Duodenal mucosa (tissue), 2 donors: ENCODE measurements at regions not wholly inside any gene's neighbourhood (a gene's known extent, or its start where the extent isn't known, plus 50 kb on each side); places are given as distances from the start of the nearest gene placed in this dataset.

ENCODE experiments used
- H3K27ac ChIP-seq: one replicate; pipeline ENCODE4 v1.7.0; 2013; ENCODE audit warnings: low read depth, low read length
- H3K27me3 ChIP-seq, 2 donors: one replicate each; pipeline ENCODE4 v1.7.0; 2013; ENCODE audit warnings: low read length in 2 of 2, control low read depth in 1 of 2; ENCODE audit not compliant: insufficient read depth in 2 of 2, control insufficient read depth in 1 of 2
- H3K36me3 ChIP-seq, 2 donors: one replicate each; pipeline ENCODE4 v1.7.0; 2013; ENCODE audit warnings: low read length in 2 of 2, control low read depth in 1 of 2; ENCODE audit not compliant: insufficient read depth in 2 of 2, control insufficient read depth in 1 of 2
- H3K4me1 ChIP-seq, 2 donors: one replicate each; pipeline ENCODE4 v1.7.0; 2013; ENCODE audit warnings: low read length in 2 of 2, control low read depth in 1 of 2; ENCODE audit not compliant: insufficient read depth in 2 of 2, control insufficient read depth in 1 of 2
- H3K4me3 ChIP-seq, 2 donors: one replicate each; pipeline ENCODE4 v1.7.0; 2013; ENCODE audit warnings: low read length in 2 of 2, low read depth in 1 of 2
- H3K9ac ChIP-seq, 2 donors: one replicate each; pipeline ENCODE4 v1.7.0; 2013; ENCODE audit warnings: low read length in 2 of 2, low read depth in 1 of 2
- H3K9me3 ChIP-seq, 2 donors: one replicate each; pipeline ENCODE4 v1.7.0; 2013; ENCODE audit warnings: low read length in 2 of 2, control low read depth in 1 of 2; ENCODE audit not compliant: control insufficient read depth in 1 of 2

GRCh38 chr10:131495892-131496291 lies 184.4 kb upstream of the TCERG1L start:
- no peak overlapping the region for H3K9ac ChIP-seq
- H3K27ac ChIP-seq: no peak overlapping the region
- H3K36me3 ChIP-seq: no peaks in the 10 kb centered on the region
- H3K27me3 ChIP-seq: no peaks in the 10 kb centered on the region
- no peaks in the 10 kb centered on the region for H3K4me1 ChIP-seq
- no peaks in the 10 kb centered on the region for H3K9me3 ChIP-seq
- H3K4me3 ChIP-seq: no peak overlapping the region

DNA sequence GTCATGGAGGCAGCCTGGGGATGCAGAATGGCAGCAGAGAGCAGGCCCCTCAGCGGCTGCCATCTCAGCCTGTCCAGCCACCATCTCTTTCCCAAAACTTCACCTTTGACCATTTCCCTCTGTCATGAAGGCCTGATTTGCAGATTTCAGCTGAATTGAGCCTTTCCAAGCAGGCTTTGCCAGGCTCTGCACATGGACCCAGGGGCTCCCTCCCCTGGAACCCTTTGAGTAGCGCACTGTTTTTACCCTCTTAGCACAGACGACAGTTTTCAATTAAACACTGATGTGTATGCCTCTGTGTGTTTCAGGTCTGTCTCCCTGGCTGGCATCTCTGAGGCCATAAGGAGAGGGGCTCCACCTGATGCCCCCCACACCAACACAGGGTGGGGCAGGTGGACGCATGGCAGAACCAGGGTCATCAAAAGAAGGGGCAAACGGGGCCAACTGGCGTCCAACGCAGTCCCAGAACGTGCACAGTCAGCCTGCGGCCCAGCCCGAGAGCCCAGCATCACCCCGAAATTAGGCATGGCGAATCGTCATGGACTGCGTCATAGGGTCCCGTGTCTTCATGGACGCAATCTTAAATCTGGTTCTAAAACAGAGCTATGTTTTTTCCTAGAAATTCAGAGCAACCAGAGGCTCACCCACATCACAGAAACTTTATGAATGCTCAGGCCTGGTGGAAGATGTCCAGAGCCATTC lies 185.0 kb upstream of the TCERG1L start:
- Histone ChIP-seq H3K4me1 (no peaks in the 10 kb centered on the region), H3K27ac (no peak overlapping the region), H3K36me3 (no peaks in the 10 kb centered on the region), H3K9ac (no peak overlapping the region), H3K4me3 (no peak overlapping the region), H3K9me3 (no peaks in the 10 kb centered on the region), H3K27me3 (no peaks in the 10 kb centered on the region)

DNA sequence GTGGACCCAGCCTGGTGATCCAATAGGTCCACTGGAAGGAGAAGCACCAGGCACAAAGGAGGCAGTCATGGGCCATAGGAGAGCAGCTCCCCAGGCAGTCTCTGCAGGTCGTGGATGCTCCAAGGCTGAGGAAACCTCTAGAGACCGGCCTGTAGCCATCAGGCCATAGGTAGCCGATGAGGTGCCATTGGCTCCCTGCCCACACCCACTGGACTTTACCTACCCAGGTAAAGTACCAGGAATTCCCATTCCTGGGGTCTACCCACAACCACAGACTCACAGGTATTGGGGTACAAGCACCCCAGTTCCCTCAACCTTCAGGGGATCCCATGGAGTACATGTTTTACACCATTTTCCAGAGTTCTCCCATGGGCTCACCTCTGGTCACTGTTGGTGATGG lies 188.0 kb upstream of the TCERG1L start:
- no peak overlapping the region for H3K4me3 ChIP-seq

GRCh38 chr10:131500181-131500580 lies 188.7 kb upstream of the TCERG1L start:
- no peaks in the 10 kb centered on the region for H3K36me3 ChIP-seq
- peaks cover 0 to 9% of the 10 kb centered on the region in 2 donors for H3K9me3 ChIP-seq
- no peak overlapping the region for H3K27ac ChIP-seq
- H3K27me3 ChIP-seq: no peaks in the 10 kb centered on the region
- H3K9ac ChIP-seq: no peak overlapping the region
- no peaks in the 10 kb centered on the region for H3K4me1 ChIP-seq
- no peak overlapping the region for H3K4me3 ChIP-seq

More for the DNA sequence above, 188.0 kb upstream of the TCERG1L start:
- Histone ChIP-seq H3K9me3 (peaks cover 0 to 9% of the 10 kb centered on the region in 2 donors), H3K4me1 (no peaks in the 10 kb centered on the region), H3K9ac (no peak overlapping the region), H3K27me3 (no peaks in the 10 kb centered on the region), H3K36me3 (no peaks in the 10 kb centered on the region), H3K27ac (no peak overlapping the region)

DNA sequence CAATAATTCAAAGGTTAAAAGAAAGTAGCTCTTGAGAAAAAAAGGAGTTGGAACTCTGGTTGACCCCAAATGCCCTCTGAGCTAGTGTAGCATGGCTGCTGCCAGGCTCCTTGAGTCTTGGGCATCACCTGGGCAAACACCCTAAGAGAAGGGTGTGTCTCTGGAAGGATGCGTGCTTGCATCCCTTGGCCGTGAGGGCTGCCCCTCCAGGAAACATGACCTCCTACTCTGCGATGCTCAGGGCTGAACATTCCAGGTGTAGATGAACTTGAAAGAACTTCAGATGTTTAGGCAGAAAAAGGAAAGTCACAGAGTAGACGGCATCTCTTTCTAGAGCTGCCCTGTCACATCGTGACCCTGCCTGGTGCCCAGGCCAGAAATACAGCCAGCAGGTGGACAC lies 189.4 kb upstream of the TCERG1L start:
- peaks cover 0 to 9% of the 10 kb centered on the region in 2 donors for H3K9me3 ChIP-seq
- H3K27ac ChIP-seq: no peak overlapping the region
- no peaks in the 10 kb centered on the region for H3K4me1 ChIP-seq
- no peak overlapping the region for H3K9ac ChIP-seq
- no peak overlapping the region for H3K4me3 ChIP-seq
- H3K36me3 ChIP-seq: no peaks in the 10 kb centered on the region
- H3K27me3 ChIP-seq: no peaks in the 10 kb centered on the region

GRCh38 chr10:131503992-131504391 lies 192.5 kb upstream of the TCERG1L start:
- Histone ChIP-seq H3K27me3 (no peaks in the 10 kb centered on the region), H3K36me3 (no peaks in the 10 kb centered on the region), H3K9ac (no peak overlapping the region), H3K9me3 (peaks cover 0 to 9% of the 10 kb centered on the region in 2 donors), H3K4me3 (no peak overlapping the region), H3K4me1 (no peaks in the 10 kb centered on the region), H3K27ac (no peak overlapping the region)

DNA sequence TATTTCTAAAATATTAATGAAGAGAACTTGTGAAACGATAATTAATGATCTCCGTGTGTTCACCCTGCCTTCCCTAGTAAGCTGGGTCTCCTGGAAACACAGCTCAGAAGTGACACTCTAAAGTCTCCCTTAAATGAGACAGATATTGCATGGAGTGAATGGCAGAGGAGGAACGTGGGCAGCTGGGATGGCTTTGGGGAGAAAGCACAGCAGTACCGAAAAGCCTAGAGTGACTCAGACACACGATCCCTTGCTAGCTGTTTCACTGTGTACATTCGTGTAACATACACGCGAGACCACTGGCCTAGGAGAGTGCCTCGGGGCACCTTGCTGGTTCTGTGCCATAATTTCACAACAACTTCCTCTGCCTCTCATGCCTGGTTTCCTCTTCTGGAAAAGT lies 199.9 kb upstream of the TCERG1L start:
- peaks cover 4 to 6% of the 10 kb centered on the region in 2 donors for H3K9me3 ChIP-seq
- no peak overlapping the region for H3K27ac ChIP-seq
- no peaks in the 10 kb centered on the region for H3K4me1 ChIP-seq
- no peak overlapping the region for H3K4me3 ChIP-seq
- no peaks in the 10 kb centered on the region for H3K27me3 ChIP-seq
- H3K36me3 ChIP-seq: no peaks in the 10 kb centered on the region
- H3K9ac ChIP-seq: no peak overlapping the region

- H3K4me3 ChIP-seq: no peak overlapping the region
- H3K9ac ChIP-seq: no peak overlapping the region
- no peak overlapping the region for H3K27ac ChIP-seq
- H3K9me3 ChIP-seq: peaks cover 4 to 6% of the 10 kb centered on the region in 2 donors
- no peaks in the 10 kb centered on the region for H3K27me3 ChIP-seq
- no peaks in the 10 kb centered on the region for H3K36me3 ChIP-seq
- H3K4me1 ChIP-seq: no peaks in the 10 kb centered on the region
Observed at GRCh38 chr10:131512852-131513251, 201.3 kb upstream of the TCERG1L start.

DNA sequence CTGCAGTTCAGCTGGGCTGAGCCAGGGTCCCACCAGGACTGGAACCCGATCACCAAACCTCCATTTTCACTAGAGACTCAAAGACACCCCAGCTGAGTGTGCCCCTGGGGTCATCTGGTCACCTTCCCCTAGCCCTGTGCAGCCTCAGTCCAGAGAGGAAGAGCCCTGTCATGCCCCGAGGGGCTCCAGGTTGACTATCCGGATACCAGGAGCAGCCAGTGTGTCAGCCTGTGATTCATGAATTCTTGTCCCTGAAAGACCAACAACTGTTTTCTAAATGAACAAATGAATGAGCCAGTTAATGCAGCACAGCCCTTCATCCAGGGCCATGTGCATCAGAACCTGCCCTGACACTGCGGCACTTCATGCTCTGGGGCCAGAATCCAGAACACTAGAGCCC lies 201.9 kb upstream of the TCERG1L start:
- H3K9me3 ChIP-seq: peaks cover 4 to 6% of the 10 kb centered on the region in 2 donors
- H3K27me3 ChIP-seq: no peaks in the 10 kb centered on the region
- no peaks in the 10 kb centered on the region for H3K4me1 ChIP-seq
- no peaks in the 10 kb centered on the region for H3K36me3 ChIP-seq
- H3K27ac ChIP-seq: no peak overlapping the region
- no peak overlapping the region for H3K4me3 ChIP-seq
- H3K9ac ChIP-seq: no peak overlapping the region

- no peak overlapping the region for H3K27ac ChIP-seq
- H3K36me3 ChIP-seq: no peaks in the 10 kb centered on the region
- no peak overlapping the region for H3K9ac ChIP-seq
- H3K4me3 ChIP-seq: no peak overlapping the region
- peaks cover 4 to 6% of the 10 kb centered on the region in 2 donors for H3K9me3 ChIP-seq
- H3K27me3 ChIP-seq: no peaks in the 10 kb centered on the region
- no peaks in the 10 kb centered on the region for H3K4me1 ChIP-seq
Observed at GRCh38 chr10:131513901-131514300, 202.4 kb upstream of the TCERG1L start.
